ENCODE measurements at regions not wholly inside any gene's neighbourhood (a gene's known extent, or its start where the extent isn't known, plus 50 kb on each side); places are given as distances from the start of the nearest gene placed in this dataset.

DNA sequence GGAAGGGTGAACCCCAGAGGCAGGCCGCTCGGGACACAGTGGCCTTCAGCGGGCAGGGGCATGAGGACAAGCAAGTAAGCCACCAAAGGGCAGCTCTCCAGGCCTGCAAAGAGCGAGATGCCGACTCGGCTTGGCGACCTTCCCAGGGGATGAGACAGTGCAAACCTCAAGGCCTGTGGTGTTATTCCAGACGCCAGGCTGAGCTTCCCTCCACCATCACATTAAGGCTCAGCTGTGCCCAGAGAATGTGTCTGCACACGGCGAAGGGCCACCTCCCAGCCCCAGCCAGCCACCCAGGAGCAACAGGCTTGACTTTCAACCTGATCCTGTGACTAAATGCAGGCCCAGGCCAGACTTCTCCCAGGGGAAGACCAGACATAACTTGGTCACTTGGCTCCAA, 251.4 kb downstream of the SOX9 start:
- POLR2A ChIA-PET (ENCODE audit: unreplicated experiment) = no interaction called here

DNA sequence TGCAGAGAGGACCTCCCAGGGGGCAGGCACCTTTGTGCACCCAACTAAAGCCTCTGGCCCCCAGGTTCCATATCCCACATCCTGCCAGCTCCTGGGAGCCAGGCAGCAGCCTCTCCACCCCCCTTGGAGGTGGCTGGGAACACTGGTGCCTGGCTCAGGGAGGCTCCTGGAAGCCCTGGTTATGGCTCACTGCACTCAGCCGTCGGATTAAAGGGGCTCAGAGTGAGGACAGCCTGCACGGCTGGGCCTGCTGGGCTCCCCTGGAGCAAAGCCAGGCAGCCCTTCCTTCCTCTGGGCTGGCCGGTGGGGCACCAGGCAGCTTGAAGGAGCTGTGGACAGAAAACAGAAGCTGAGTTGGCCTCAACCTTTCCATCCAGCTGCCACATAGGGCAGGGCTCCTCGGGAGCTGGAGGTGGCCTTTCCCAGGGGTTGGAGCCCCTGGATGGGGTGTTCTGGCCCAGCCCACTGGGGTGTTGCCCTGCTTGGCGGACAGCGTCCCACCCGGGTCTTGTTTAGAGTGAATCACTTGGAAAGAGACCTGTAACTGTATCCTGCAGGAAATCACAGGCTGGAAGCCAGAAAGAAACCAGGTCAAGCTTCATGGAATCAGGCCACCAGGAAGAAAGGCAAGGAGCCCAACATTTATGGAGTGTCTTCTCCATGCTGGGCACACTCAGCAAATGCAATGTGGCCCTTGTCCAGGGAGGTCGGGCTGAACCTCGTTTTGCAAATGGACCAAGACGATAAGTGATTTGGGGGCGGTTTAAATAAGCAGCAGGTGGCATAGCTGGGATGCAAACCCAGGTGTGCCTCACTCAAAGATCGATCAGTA, 253.3 kb downstream of the SOX9 start:
- DNase-seq = peak; percentile 44
- no peaks in the 10 kb centered on the region for H3K9me2 ChIP-seq (replicated peaks; ENCODE audit: low read length)
- peak overlapping the region; percentile 62 for H3K27ac ChIP-seq (ENCODE audit: low read length)
- H3K4me2 ChIP-seq (ENCODE audit: low read length) = peak overlapping the region; percentile 38
- H3K4me1 ChIP-seq (ENCODE audit: insufficient read depth, low read length) = peaks cover 21% of the 10 kb centered on the region
- no peak overlapping the region for H3K4me3 ChIP-seq (ENCODE audit: low read length)
- H3K9ac ChIP-seq (ENCODE audit: low read length) = peak overlapping the region; percentile 34
- no peaks in the 10 kb centered on the region for H3K9me3 ChIP-seq (ENCODE audit: low read length)
- TF ChIP-seq EZH2phosphoT487 (IDR thresholded peaks at IDR 0.05; ENCODE audit: borderline replicate concordance, low read length) = no peak
- no peak for TF ChIP-seq EZH2 (IDR thresholded peaks at IDR 0.05; ENCODE audit: low read length, unreplicated experiment)
- no peak for TF ChIP-seq CTCF (conservative IDR thresholded peaks at IDR 0.05; ENCODE audit: low read depth, low read length)
- no peaks in the 10 kb centered on the region for H3K27me3 ChIP-seq (ENCODE audit: low read length)
- H4K20me1 ChIP-seq (ENCODE audit: low read length) = no peaks in the 10 kb centered on the region
- no peaks in the 10 kb centered on the region for H3F3A ChIP-seq (ENCODE audit: low read length, unreplicated experiment)
- ChIA-PET CTCF (interaction anchor here (0.6 kb wide), 1 partner anchor 183 kb away, joined by 3 read pairs; no protein-coding TSS in a partner anchor), POLR2A (ENCODE audit: unreplicated experiment) (no interaction called here)
- H3K36me3 ChIP-seq (ENCODE audit: low read depth, low read length) = no peaks in the 10 kb centered on the region
- BruUV-seq (replicated peaks) = no TSS peak
- H3K79me2 ChIP-seq (ENCODE audit: low read length) = no peaks in the 10 kb centered on the region
- intact Hi-C loops (cut with micrococcal nuclease) = no loop called here
- ATAC-seq = peak; percentile 60
- H2AFZ ChIP-seq (ENCODE audit: low read length) = no peak overlapping the region

More for the DNA sequence above, 251.4 kb downstream of the SOX9 start:
- Histone ChIP-seq H3K79me2 (ENCODE audit: low read length) (no peaks in the 10 kb centered on the region), H3K9me2 (replicated peaks; ENCODE audit: low read length) (no peaks in the 10 kb centered on the region), H3K9ac (ENCODE audit: low read length) (no peak overlapping the region), H3K4me1 (ENCODE audit: insufficient read depth, low read length) (peaks cover 21% of the 10 kb centered on the region), H3K4me2 (ENCODE audit: low read length) (no peak overlapping the region), H3F3A (ENCODE audit: low read length, unreplicated experiment) (no peaks in the 10 kb centered on the region), H3K27ac (ENCODE audit: low read length) (no peak overlapping the region), H3K36me3 (ENCODE audit: low read depth, low read length) (no peaks in the 10 kb centered on the region), H3K27me3 (ENCODE audit: low read length) (no peaks in the 10 kb centered on the region), H2AFZ (ENCODE audit: low read length) (no peak overlapping the region), H4K20me1 (ENCODE audit: low read length) (no peaks in the 10 kb centered on the region), H3K4me3 (ENCODE audit: low read length) (no peak overlapping the region), H3K9me3 (ENCODE audit: low read length) (no peaks in the 10 kb centered on the region)
- BruUV-seq (replicated peaks) = no TSS peak
- no peak for DNase-seq
- intact Hi-C loops (cut with micrococcal nuclease) = no loop called here
- no peak for TF ChIP-seq EZH2phosphoT487 (IDR thresholded peaks at IDR 0.05; ENCODE audit: borderline replicate concordance, low read length)
- TF ChIP-seq EZH2 (IDR thresholded peaks at IDR 0.05; ENCODE audit: low read length, unreplicated experiment) = no peak
- no peak for TF ChIP-seq CTCF (conservative IDR thresholded peaks at IDR 0.05; ENCODE audit: low read depth, low read length)
- CTCF ChIA-PET = interaction anchor here (0.6 kb wide), 1 partner anchor 21 kb away, joined by 3 read pairs; no protein-coding TSS in a partner anchor
- ATAC-seq = no peak

Data from PC-3 (cell line).